IMR-90 (cell line): ENCODE measurements at regions not wholly inside any gene's neighbourhood (a gene's known extent, or its start where the extent isn't known, plus 50 kb on each side); places are given as distances from the start of the nearest gene placed in this dataset.

Source experiments
- ATAC-seq: fragments of 200-7000 bp; cut with Tn5 transposase; 2 replicates; pipeline ENCODE4 v1.9.1; 2020; ENCODE audit warnings: low read depth, mild to moderate bottlenecking, moderate library complexity
- BruUV-seq: library from RNA; stranded (reverse); fragments of 400-500 nt; replicated peaks from 2 replicates; lab custom pipeline; 2021; lab: Mats Ljungman, UMichigan
- CTCF ChIA-PET: fragments of 300-600 bp; formaldehyde crosslinking; extraction: SDS; loops from one replicate; lab custom pipeline; 2021; ENCODE audit warnings: antibody characterized with exemption; lab: Yijun Ruan, JAX
- POLR2A ChIA-PET: fragments of 300-600 bp; sonication (Branson Sonifier 250); formaldehyde crosslinking; loops from one replicate; lab custom pipeline; 2022; ENCODE audit warnings: antibody characterized with exemption; ENCODE audit not compliant: unreplicated experiment; lab: Charles Lee
- DNase-seq: peaks from one replicate; pipeline ENCODE4 v3.0.0; 2013
- H2AFZ ChIP-seq: replicated peaks from 2 replicates; pipeline ENCODE3; 2013; ENCODE audit warnings: low read length, mild to moderate bottlenecking; ENCODE audit not compliant: poor library complexity
- H2AK5ac ChIP-seq: 2 replicates; pipeline ENCODE4 v1.6.1; 2013; ENCODE audit warnings: low read depth, low read length, inconsistent platforms
- H2AK9ac ChIP-seq: replicated peaks from 2 replicates; pipeline ENCODE3; 2013; ENCODE audit warnings: mild to moderate bottlenecking, low read depth, low read length, moderate library complexity; ENCODE audit not compliant: poor library complexity
- H2BK120ac ChIP-seq: 2 replicates; pipeline ENCODE4 v1.6.1; 2013; ENCODE audit warnings: low read depth, low read length, inconsistent platforms
- H2BK15ac ChIP-seq: 3 replicates; pipeline ENCODE4 v1.6.1; 2013; ENCODE audit warnings: low read depth, low read length, inconsistent platforms
- H2BK20ac ChIP-seq: 2 replicates; pipeline ENCODE4 v1.6.1; 2013; ENCODE audit warnings: low read depth, mild to moderate bottlenecking, inconsistent platforms, low read length, moderate library complexity
- H2BK5ac ChIP-seq: 2 replicates; pipeline ENCODE4 v1.6.1; 2013; ENCODE audit warnings: mild to moderate bottlenecking, low read depth, low read length, inconsistent platforms; ENCODE audit not compliant: poor library complexity, severe bottlenecking
- H3K14ac ChIP-seq: replicated peaks from 2 replicates; pipeline ENCODE4 v1.6.1; 2013; ENCODE audit warnings: low read depth, low read length, inconsistent platforms
- H3K18ac ChIP-seq: 2 replicates; pipeline ENCODE4 v1.6.1; 2013; ENCODE audit warnings: low read depth, low read length, control low read depth
- H3K23ac ChIP-seq: 2 replicates; pipeline ENCODE4 v1.6.1; 2013; ENCODE audit warnings: low read depth, low read length, inconsistent platforms
- H3K27ac ChIP-seq: 2 replicates; pipeline ENCODE4 v1.5.1; 2013; ENCODE audit warnings: mild to moderate bottlenecking, control low read depth, low read length; ENCODE audit not compliant: insufficient read depth
- H3K27me3 ChIP-seq: 2 replicates; pipeline ENCODE4 v1.6.1; 2013; ENCODE audit warnings: low read length; ENCODE audit not compliant: control insufficient read depth, insufficient read depth
- H3K36me3 ChIP-seq: 2 replicates; pipeline ENCODE4 v1.6.1; 2013; ENCODE audit warnings: low read length, mixed read lengths; ENCODE audit not compliant: control insufficient read depth, insufficient read depth
- H3K4ac ChIP-seq: 2 replicates; pipeline ENCODE4 v1.6.1; 2013; ENCODE audit warnings: low read depth, low read length, inconsistent platforms
- H3K4me1 ChIP-seq: 2 replicates; pipeline ENCODE4 v1.6.1; 2013; ENCODE audit warnings: low read length, mixed read lengths; ENCODE audit not compliant: control insufficient read depth, insufficient read depth
- H3K4me2 ChIP-seq: 2 replicates; pipeline ENCODE4 v1.6.1; 2013; ENCODE audit warnings: low read depth, mild to moderate bottlenecking, control low read depth, low read length, moderate library complexity
- H3K4me3 ChIP-seq: 2 replicates; pipeline ENCODE4 v1.5.1; 2013; ENCODE audit warnings: low read depth, mild to moderate bottlenecking, control low read depth, low read length, moderate library complexity; ENCODE audit not compliant: insufficient read depth
- H3K56ac ChIP-seq: 2 replicates; pipeline ENCODE4 v1.6.1; 2013; ENCODE audit warnings: low read length, inconsistent platforms; ENCODE audit not compliant: insufficient read depth; ENCODE audit errors: extremely low read depth
- H3K79me1 ChIP-seq, 2 experiments: 2 replicates each; pipeline ENCODE4 v1.6.1; 2013; ENCODE audit warnings: low read length in 2 of 2, inconsistent platforms in 1 of 2, low read depth in 1 of 2
- H3K9ac ChIP-seq: 2 replicates; pipeline ENCODE4 v1.6.1; 2013; ENCODE audit warnings: low read depth, low read length, control low read depth
- H3K9me1 ChIP-seq: 2 replicates; pipeline ENCODE4 v1.6.1; 2013; ENCODE audit warnings: low read length, inconsistent platforms; ENCODE audit not compliant: insufficient read depth
- H3K9me3 ChIP-seq: 2 replicates; pipeline ENCODE4 v1.6.1; 2013; ENCODE audit warnings: low read length; ENCODE audit not compliant: control insufficient read depth, insufficient read depth
- H4K20me1 ChIP-seq: 2 replicates; pipeline ENCODE4 v1.6.1; 2013; ENCODE audit warnings: low read length, inconsistent platforms; ENCODE audit not compliant: insufficient read depth
- H4K5ac ChIP-seq: 2 replicates; pipeline ENCODE4 v1.6.1; 2013; ENCODE audit warnings: mild to moderate bottlenecking, low read depth, low read length, control low read depth
- H4K8ac ChIP-seq, 2 experiments: 2 replicates each; pipeline ENCODE4 v1.6.1; 2013; ENCODE audit warnings: low read depth in 2 of 2, low read length in 2 of 2, control low read depth in 1 of 2, inconsistent platforms in 1 of 2
- H4K91ac ChIP-seq: 2 replicates; pipeline ENCODE4 v1.6.1; 2013; ENCODE audit warnings: low read depth, low read length, inconsistent platforms; ENCODE audit not compliant: insufficient read depth
- BHLHE40 ChIP-seq: fragments of 150-350 bp; IDR thresholded peaks from 2 replicates; pipeline ENCODE4 v1.6.1; 2016; ENCODE audit warnings: mild to moderate bottlenecking, low read depth, low read length
- CEBPB ChIP-seq: IDR thresholded peaks from 2 replicates; pipeline ENCODE4 v1.6.1; 2012; ENCODE audit warnings: low read depth, low read length, improper control_type of control experiment
- CHD1 ChIP-seq: IDR thresholded peaks from 2 replicates; pipeline ENCODE4 v1.6.1; 2012; ENCODE audit warnings: low read depth, low read length, improper control_type of control experiment
- CTCF ChIP-seq: conservative IDR thresholded peaks from 2 replicates; pipeline ENCODE4 v1.5.1; 2012; ENCODE audit warnings: mild to moderate bottlenecking, low read depth, low read length, improper control_type of control experiment
- FOS ChIP-seq: fragments of 150-350 bp; IDR thresholded peaks from 2 replicates; pipeline ENCODE4 v1.6.1; 2016; ENCODE audit warnings: low read depth, low read length
- MAFK ChIP-seq: IDR thresholded peaks from 2 replicates; pipeline ENCODE4 v1.6.1; 2012; ENCODE audit warnings: low read depth, low read length, improper control_type of control experiment
- MAZ ChIP-seq: IDR thresholded peaks from 2 replicates; pipeline ENCODE4 v1.6.1; 2012; ENCODE audit warnings: low read depth, mild to moderate bottlenecking, low read length, improper control_type of control experiment, moderate library complexity, borderline replicate concordance
- MXI1 ChIP-seq: IDR thresholded peaks from 2 replicates; pipeline ENCODE4 v1.6.1; 2012; ENCODE audit warnings: low read depth, mild to moderate bottlenecking, low read length, moderate library complexity, borderline replicate concordance
- NFE2L2 ChIP-seq: fragments of 150-350 bp; IDR thresholded peaks from 2 replicates; pipeline ENCODE4 v1.6.1; 2016; ENCODE audit warnings: low read depth, mild to moderate bottlenecking, low read length
- POLR2A ChIP-seq: IDR thresholded peaks from 2 replicates; pipeline ENCODE4 v1.6.1; 2012; ENCODE audit warnings: mild to moderate bottlenecking, low read depth, low read length
- RAD21 ChIP-seq: IDR thresholded peaks from 2 replicates; pipeline ENCODE4 v1.6.1; 2012; ENCODE audit warnings: low read length, improper control_type of control experiment
- RCOR1 ChIP-seq: IDR thresholded peaks from 2 replicates; pipeline ENCODE4 v1.6.1; 2012; ENCODE audit warnings: mild to moderate bottlenecking, low read length, improper control_type of control experiment; ENCODE audit not compliant: insufficient replicate concordance
- RFX5 ChIP-seq: IDR thresholded peaks from 2 replicates; pipeline ENCODE4 v1.8.0; 2012; ENCODE audit warnings: low read depth, mild to moderate bottlenecking, low read length, moderate library complexity
- SMC3 ChIP-seq: fragments of 150-350 bp; IDR thresholded peaks from 2 replicates; pipeline ENCODE4 v1.6.1; 2016; ENCODE audit warnings: low read depth, mild to moderate bottlenecking, antibody characterized with exemption, low read length, moderate library complexity
- USF2 ChIP-seq: fragments of 150-350 bp; IDR thresholded peaks from 2 replicates; pipeline ENCODE4 v1.6.1; 2017; ENCODE audit warnings: mild to moderate bottlenecking, antibody characterized with exemption, low read length, low read depth
- WGBS, 2 experiments: methylation state at CpG; one replicate each; pipeline versions ENCODE4 v1.1.5 to v1.1.7; 2013; ENCODE audit warnings: missing lambda C conversion rate in 2 of 2; ENCODE audit not compliant: insufficient read length in 1 of 2; ENCODE audit errors: extremely low coverage in 2 of 2; 5-methylcytosine and 5-hydroxymethylcytosine counted together
- dilution Hi-C: fragments of 300-500 bp; cut with HindIII; formaldehyde crosslinking; loops from one replicate; pipeline ENCODE4 v1.14.3; 2018; ENCODE audit warnings: low sequenced_read_pairs; ENCODE audit not compliant: unreplicated experiment
- in situ Hi-C: fragments of 300-500 bp; cut with MboI; formaldehyde crosslinking; loops from 3 replicates; pipeline ENCODE4 v1.14.3; 2019; ENCODE audit warnings: low sequenced_read_pairs, inconsistent platforms, mixed read lengths
- intact Hi-C: fragments of 100-400 bp; cut with micrococcal nuclease; formaldehyde crosslinking; loops from 2 replicates; pipeline ENCODE4 v1.10.0; 2022
- TF ChIP-seq, protein P1 (sequence below): fragments of 150-350 bp; IDR thresholded peaks from 2 replicates; pipeline ENCODE4 v1.6.1; 2016; ENCODE audit warnings: low read depth, mild to moderate bottlenecking, low read length, moderate library complexity, borderline replicate concordance

GRCh38 chr2:52238782-52239181 is 1206.8 kb upstream of the NRXN1 start:
- Histone ChIP-seq H3K9ac (no peak overlapping the region), H4K20me1 (no peaks in the 10 kb centered on the region), H2BK20ac (no peak overlapping the region), H2AK5ac (no peak overlapping the region), H3K4ac (no peak overlapping the region), H2BK15ac (no peak overlapping the region), H3K14ac (no peak overlapping the region), H3K79me1 (no peaks in the 10 kb centered on the region), H4K8ac (no peak overlapping the region), H3K27me3 (no peaks in the 10 kb centered on the region), H3K9me1 (no peaks in the 10 kb centered on the region), H3K4me1 (no peaks in the 10 kb centered on the region), H2AFZ (no peak overlapping the region), H2AK9ac (no peak overlapping the region), H3K27ac (no peak overlapping the region), H3K4me2 (no peak overlapping the region), H3K23ac (no peak overlapping the region), H3K4me3 (no peak overlapping the region), H3K9me3 (no peaks in the 10 kb centered on the region), H3K18ac (no peak overlapping the region), H4K5ac (no peak overlapping the region), H3K36me3 (no peaks in the 10 kb centered on the region), H2BK120ac (no peak overlapping the region), H4K91ac (no peak overlapping the region), H3K56ac (no peak overlapping the region), H2BK5ac (no peak overlapping the region)
- no peak for TF ChIP-seq MAFK
- TF ChIP-seq NFE2L2, result no peak
- no peak for TF ChIP-seq MAZ
- TF ChIP-seq BHLHE40, result no peak
- TF ChIP-seq RFX5, result no peak
- TF ChIP-seq SMC3, result no peak
- TF ChIP-seq RCOR1, result no peak
- TF ChIP-seq POLR2A, result no peak
- TF ChIP-seq RAD21, result no peak
- TF ChIP-seq, protein P1, sequence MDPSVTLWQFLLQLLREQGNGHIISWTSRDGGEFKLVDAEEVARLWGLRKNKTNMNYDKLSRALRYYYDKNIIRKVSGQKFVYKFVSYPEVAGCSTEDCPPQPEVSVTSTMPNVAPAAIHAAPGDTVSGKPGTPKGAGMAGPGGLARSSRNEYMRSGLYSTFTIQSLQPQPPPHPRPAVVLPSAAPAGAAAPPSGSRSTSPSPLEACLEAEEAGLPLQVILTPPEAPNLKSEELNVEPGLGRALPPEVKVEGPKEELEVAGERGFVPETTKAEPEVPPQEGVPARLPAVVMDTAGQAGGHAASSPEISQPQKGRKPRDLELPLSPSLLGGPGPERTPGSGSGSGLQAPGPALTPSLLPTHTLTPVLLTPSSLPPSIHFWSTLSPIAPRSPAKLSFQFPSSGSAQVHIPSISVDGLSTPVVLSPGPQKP, result no peak
- no peak for TF ChIP-seq MXI1
- TF ChIP-seq FOS, result no peak
- TF ChIP-seq CEBPB, result no peak
- TF ChIP-seq USF2, result no peak
- no peak for TF ChIP-seq CTCF
- TF ChIP-seq CHD1, result no peak
- ATAC-seq, result no peak
- WGBS, 2 experiments, result no CpG with 5 or more reads among the region's 1 CpG
- intact Hi-C loops (no loop called here), in situ Hi-C loops (no loop called here), dilution Hi-C loops (no loop called here)
- no TSS peak for BruUV-seq
- ChIA-PET POLR2A (no interaction called here), CTCF (no interaction called here)
- no peak for DNase-seq
